Left hindlimb (tissue), 1 donor: ENCODE measurements at regions not wholly inside any gene's neighbourhood (a gene's known extent, or its start where the extent isn't known, plus 50 kb on each side); places are given as distances from the start of the nearest gene placed in this dataset.
A peak's percentile ranks its signal among the peaks of the same experiment; 100 is the strongest.
"Not testable (repeated sequence)": the region's sequence is repeated elsewhere in the genome, so short reads cannot be mapped to it uniquely, and the experiment has no call there.

ENCODE experiments used
- DNase-seq: peaks from one replicate; pipeline ENCODE4 v3.0.0-alpha.2; 2018

GRCh38 chr2:12881952-12882351, 165.2 kb downstream of the TRIB2 start:
- DNase-seq, result no peak

- no peak for DNase-seq
Observed at GRCh38 chr2:12882393-12882792, 165.7 kb downstream of the TRIB2 start.

GRCh38 chr2:12883906-12884305, 167.2 kb downstream of the TRIB2 start:
- DNase-seq, result no peak

GRCh38 chr2:12884713-12885282, 168.1 kb downstream of the TRIB2 start:
- DNase-seq, result peak; percentile 37

- no peak for DNase-seq
Observed at GRCh38 chr2:12890066-12890465, 173.3 kb downstream of the TRIB2 start.

GRCh38 chr2:12890481-12890991, 173.8 kb downstream of the TRIB2 start:
- DNase-seq, result no peak

GRCh38 chr2:12895017-12895416, 178.3 kb downstream of the TRIB2 start:
- DNase-seq, result no peak

- DNase-seq, result no peak
Observed at GRCh38 chr2:12896318-12896982, 179.7 kb downstream of the TRIB2 start.

- DNase-seq, result no peak
Observed at GRCh38 chr2:12897181-12897580, 180.4 kb downstream of the TRIB2 start.

- DNase-seq, result no peak
Observed at GRCh38 chr2:12903272-12903671, 186.5 kb downstream of the TRIB2 start.

- DNase-seq, result no peak
Observed at GRCh38 chr2:12910431-12910830, 193.7 kb downstream of the TRIB2 start.

- DNase-seq, result no peak
Observed at GRCh38 chr2:12915787-12916186, 199.1 kb downstream of the TRIB2 start.

GRCh38 chr2:12918138-12918834, 201.6 kb downstream of the TRIB2 start:
- no peak for DNase-seq

- DNase-seq, result peak; percentile 60
Observed at GRCh38 chr2:12918835-12919445, 202.2 kb downstream of the TRIB2 start.

GRCh38 chr2:12921321-12921720, 204.6 kb downstream of the TRIB2 start:
- DNase-seq, result no peak

- DNase-seq, result no peak
Observed at GRCh38 chr2:12923907-12924610, 207.3 kb downstream of the TRIB2 start.

- DNase-seq, result not testable (repeated sequence)
Observed at GRCh38 chr2:12926641-12927040, 209.9 kb downstream of the TRIB2 start.

- no peak for DNase-seq
Observed at GRCh38 chr2:12928197-12928774, 211.6 kb downstream of the TRIB2 start.

GRCh38 chr2:12928775-12929401, 212.2 kb downstream of the TRIB2 start:
- DNase-seq, result no peak

- DNase-seq, result no peak
Observed at GRCh38 chr2:12929758-12930157, 213.0 kb downstream of the TRIB2 start.

GRCh38 chr2:12930391-12930790, 213.7 kb downstream of the TRIB2 start:
- no peak for DNase-seq
